22Rv1 (cell line): ENCODE measurements at regions not wholly inside any gene's neighbourhood (a gene's known extent, or its start where the extent isn't known, plus 50 kb on each side); places are given as distances from the start of the nearest gene placed in this dataset.

Experiments used
- ZFX ChIP-seq: fragments of 450-650 bp; IDR thresholded peaks from 2 replicates; pipeline ENCODE4 v1.6.1; 2017; ENCODE audit warnings: antibody characterized with exemption, borderline replicate concordance
- TF ChIP-seq, protein P1 (sequence below): fragments of 450-650 bp; IDR thresholded peaks from 2 replicates; pipeline ENCODE4 v1.5.1; 2017; ENCODE audit warnings: mild to moderate bottlenecking

DNA sequence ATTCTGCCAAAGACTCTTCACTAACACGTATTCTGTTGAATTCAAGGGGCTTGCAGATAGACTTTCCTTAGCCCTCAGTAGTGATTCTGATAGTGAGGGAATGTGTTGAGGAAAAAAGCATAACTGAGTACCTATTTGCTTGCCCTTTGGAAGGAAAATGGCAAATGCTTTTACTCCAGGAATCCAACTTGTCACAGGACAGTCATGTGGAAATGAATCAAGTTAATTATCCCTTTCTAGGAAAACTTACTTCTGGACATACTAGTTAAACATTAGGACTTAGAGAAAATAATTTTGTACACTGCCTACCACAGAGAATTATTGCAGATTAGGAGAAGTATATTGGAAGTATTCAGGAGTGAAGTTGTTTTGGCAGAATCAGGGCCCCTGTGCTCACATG lies 148.9 kb upstream of the SLC13A1 start:
- TF ChIP-seq, protein P1, sequence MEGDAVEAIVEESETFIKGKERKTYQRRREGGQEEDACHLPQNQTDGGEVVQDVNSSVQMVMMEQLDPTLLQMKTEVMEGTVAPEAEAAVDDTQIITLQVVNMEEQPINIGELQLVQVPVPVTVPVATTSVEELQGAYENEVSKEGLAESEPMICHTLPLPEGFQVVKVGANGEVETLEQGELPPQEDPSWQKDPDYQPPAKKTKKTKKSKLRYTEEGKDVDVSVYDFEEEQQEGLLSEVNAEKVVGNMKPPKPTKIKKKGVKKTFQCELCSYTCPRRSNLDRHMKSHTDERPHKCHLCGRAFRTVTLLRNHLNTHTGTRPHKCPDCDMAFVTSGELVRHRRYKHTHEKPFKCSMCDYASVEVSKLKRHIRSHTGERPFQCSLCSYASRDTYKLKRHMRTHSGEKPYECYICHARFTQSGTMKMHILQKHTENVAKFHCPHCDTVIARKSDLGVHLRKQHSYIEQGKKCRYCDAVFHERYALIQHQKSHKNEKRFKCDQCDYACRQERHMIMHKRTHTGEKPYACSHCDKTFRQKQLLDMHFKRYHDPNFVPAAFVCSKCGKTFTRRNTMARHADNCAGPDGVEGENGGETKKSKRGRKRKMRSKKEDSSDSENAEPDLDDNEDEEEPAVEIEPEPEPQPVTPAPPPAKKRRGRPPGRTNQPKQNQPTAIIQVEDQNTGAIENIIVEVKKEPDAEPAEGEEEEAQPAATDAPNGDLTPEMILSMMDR, result no peak
- TF ChIP-seq ZFX, result no peak
